Right lobe of liver (tissue), 6 donors: ENCODE measurements at regions not wholly inside any gene's neighbourhood (a gene's known extent, or its start where the extent isn't known, plus 50 kb on each side); places are given as distances from the start of the nearest gene placed in this dataset.

Experiments
- ATAC-seq, 4 donors: fragments of 200-7000 bp; cut with Tn5 transposase; one replicate each; pipeline ENCODE4 v1.9.1; 2020; ENCODE audit warnings: mild to moderate bottlenecking in 4 of 4, moderate library complexity in 4 of 4
- DNase-seq, 3 donors: peaks; one replicate each; pipeline ENCODE4 v3.0.0-alpha.2; 2020
- H3K27ac ChIP-seq, 3 donors: fragments of 200-600 bp; one replicate each; pipeline ENCODE4 v1.8.0; 2022
- H3K27me3 ChIP-seq, 2 donors: fragments of 200-600 bp; one replicate each; pipeline ENCODE4 v1.8.0; 2022
- H3K36me3 ChIP-seq, 4 donors: fragments of 200-600 bp; sonication (generic) in 1 of 4; one replicate each; pipeline versions ENCODE4 v1.5.1 to v1.8.0; 2017 to 2022; ENCODE audit warnings: control low read depth in 1 of 4
- H3K4me1 ChIP-seq, 4 donors: fragments of 200-600 bp; sonication (generic) in 1 of 4; one replicate each; pipeline versions ENCODE4 v1.5.1 to v1.8.0; 2017 to 2022; ENCODE audit warnings: control low read depth in 1 of 4
- H3K4me3 ChIP-seq, 3 donors: fragments of 200-600 bp; one replicate each; pipeline ENCODE4 v1.8.0; 2022
- H3K9me3 ChIP-seq, 4 donors: fragments of 200-600 bp; sonication (generic) in 1 of 4; one replicate each; pipeline versions ENCODE4 v1.5.1 to v1.8.0; 2017 to 2022; ENCODE audit warnings: control low read depth in 1 of 4
- POLR2A ChIP-seq: fragments of 450-650 bp; IDR thresholded peaks from one replicate; pipeline ENCODE4 v1.6.1; 2017; ENCODE audit warnings: antibody characterized with exemption, mild to moderate bottlenecking
- WGBS: methylation state at CpG from one replicate; pipeline ENCODE4 v1.1.6; 2018; ENCODE audit warnings: low coverage, low lambda C conversion rate; ENCODE audit not compliant: insufficient coverage; ENCODE audit errors: missing lambda C conversion rate; 5-methylcytosine and 5-hydroxymethylcytosine counted together
- intact Hi-C, 2 donors: fragments of 100-400 bp; cut with DNase I; formaldehyde crosslinking; loops; one replicate each; pipeline versions ENCODE4 v1.11.2 to v1.14.1; 2022
- TF ChIP-seq, protein P1 (sequence below), 4 donors: fragments of 200-600 bp in 3 of 4; fragments of 450-650 bp in 1 of 4; IDR thresholded peaks; one replicate each; pipeline versions ENCODE4 v1.5.1 to v1.8.0; 2016 to 2022; ENCODE audit warnings: antibody characterized with exemption in 4 of 4, mild to moderate bottlenecking in 2 of 4
- donor health status: DM: no; HTN: yes; CAD: no.
- donor health status: DM: no; HTN: no; CAD: no.
- donor health status: DM: no; HTN: no; CAD: no.
- donor health status: DM: no; HTN: yes; CAD: no.
- donor health status: DM: no; HTN: yes; CAD: no.

DNA sequence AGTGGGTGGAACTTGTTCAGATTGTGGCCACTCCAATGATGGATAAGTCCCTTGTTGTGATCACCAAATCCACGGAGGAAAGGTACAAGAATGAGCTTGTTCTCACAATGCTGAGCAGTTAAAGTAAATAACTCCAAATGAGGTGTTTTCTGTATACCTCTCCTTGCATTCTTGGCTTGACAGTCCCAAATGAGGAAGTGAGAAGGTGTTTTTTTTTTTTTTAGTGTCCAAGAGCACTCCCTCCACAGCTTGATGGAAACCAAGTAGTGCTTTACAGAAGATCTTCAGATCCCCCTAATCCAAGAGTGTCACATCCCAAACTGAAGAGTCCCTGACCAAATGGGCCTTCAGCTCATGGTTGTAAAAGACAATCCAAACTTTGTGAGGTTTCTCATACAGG is 153.6 kb downstream of the ATP23 start:
- Histone ChIP-seq H3K36me3 (no peaks in the 10 kb centered on the region), H3K4me3 (no peak overlapping the region), H3K27ac (no peak overlapping the region), H3K9me3 (no peaks in the 10 kb centered on the region), H3K4me1 (no peaks in the 10 kb centered on the region), H3K27me3 (no peaks in the 10 kb centered on the region)
- WGBS: 73% methylated on average over 1 of the region's 1 CpG
- ATAC-seq (no peak), DNase-seq (no peak)
- TF ChIP-seq POLR2A: no peak
- TF ChIP-seq, protein P1, sequence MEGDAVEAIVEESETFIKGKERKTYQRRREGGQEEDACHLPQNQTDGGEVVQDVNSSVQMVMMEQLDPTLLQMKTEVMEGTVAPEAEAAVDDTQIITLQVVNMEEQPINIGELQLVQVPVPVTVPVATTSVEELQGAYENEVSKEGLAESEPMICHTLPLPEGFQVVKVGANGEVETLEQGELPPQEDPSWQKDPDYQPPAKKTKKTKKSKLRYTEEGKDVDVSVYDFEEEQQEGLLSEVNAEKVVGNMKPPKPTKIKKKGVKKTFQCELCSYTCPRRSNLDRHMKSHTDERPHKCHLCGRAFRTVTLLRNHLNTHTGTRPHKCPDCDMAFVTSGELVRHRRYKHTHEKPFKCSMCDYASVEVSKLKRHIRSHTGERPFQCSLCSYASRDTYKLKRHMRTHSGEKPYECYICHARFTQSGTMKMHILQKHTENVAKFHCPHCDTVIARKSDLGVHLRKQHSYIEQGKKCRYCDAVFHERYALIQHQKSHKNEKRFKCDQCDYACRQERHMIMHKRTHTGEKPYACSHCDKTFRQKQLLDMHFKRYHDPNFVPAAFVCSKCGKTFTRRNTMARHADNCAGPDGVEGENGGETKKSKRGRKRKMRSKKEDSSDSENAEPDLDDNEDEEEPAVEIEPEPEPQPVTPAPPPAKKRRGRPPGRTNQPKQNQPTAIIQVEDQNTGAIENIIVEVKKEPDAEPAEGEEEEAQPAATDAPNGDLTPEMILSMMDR (IDR thresholded peaks at IDR 0.05): no peak
- intact Hi-C loops: no loop called here

DNA sequence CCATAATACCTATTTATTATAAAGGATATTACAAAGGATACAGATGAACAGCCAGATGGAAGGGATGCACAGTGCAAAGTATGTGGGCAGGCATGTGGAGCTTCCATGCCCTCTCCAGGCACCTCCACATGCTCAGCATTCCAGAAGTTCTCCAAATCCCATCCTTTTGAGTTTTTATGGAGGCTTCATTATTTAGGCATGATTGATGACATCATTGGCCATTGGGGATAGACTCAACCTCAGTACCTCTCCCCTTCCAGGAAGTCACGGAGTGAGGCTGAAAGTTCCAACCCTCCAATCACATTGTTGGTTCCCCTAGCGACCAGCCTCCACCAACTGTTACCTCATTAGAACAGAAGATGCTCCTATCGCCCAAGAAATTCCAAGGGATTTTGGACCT is 156.4 kb downstream of the ATP23 start:
- H3K27ac ChIP-seq: no peak overlapping the region
- intact Hi-C loops: no loop called here
- no peaks in the 10 kb centered on the region for H3K9me3 ChIP-seq
- no peaks in the 10 kb centered on the region for H3K36me3 ChIP-seq
- no peaks in the 10 kb centered on the region for H3K27me3 ChIP-seq
- no peak for DNase-seq
- H3K4me1 ChIP-seq: no peaks in the 10 kb centered on the region
- TF ChIP-seq, protein P1 (IDR thresholded peaks at IDR 0.05): no peak
- TF ChIP-seq POLR2A: no peak
- no peak for ATAC-seq
- no peak overlapping the region for H3K4me3 ChIP-seq
- WGBS: 52% methylated on average over 3 of the region's 3 CpGs

DNA sequence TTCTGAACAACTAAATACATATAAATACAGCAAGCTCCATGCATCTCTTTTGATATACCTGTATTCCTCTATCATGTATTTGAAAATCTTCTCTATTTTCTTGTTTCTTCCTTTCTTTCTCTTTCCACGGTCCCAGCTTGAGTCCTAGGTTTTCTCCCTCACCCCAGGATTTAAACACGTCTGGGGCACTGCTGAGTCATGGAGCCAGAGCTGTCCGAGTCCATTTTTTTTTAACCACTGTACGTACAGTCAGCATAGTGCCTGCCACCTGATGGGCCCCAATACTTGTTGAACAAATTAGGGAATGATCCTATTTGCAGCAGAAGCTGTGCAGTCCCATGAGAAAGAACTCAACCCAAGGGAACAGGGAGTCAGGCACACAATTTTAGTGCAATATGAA is 158.1 kb downstream of the ATP23 start:
- TF ChIP-seq POLR2A: no peak
- TF ChIP-seq, protein P1 (IDR thresholded peaks at IDR 0.05): no peak
- H3K4me1 ChIP-seq: no peaks in the 10 kb centered on the region
- no peak overlapping the region for H3K4me3 ChIP-seq
- H3K27me3 ChIP-seq: no peaks in the 10 kb centered on the region
- ATAC-seq: no peak
- no peaks in the 10 kb centered on the region for H3K9me3 ChIP-seq
- WGBS: 50% methylated on average over 3 of the region's 4 CpGs
- H3K27ac ChIP-seq: no peak overlapping the region
- intact Hi-C loops: no loop called here
- no peak for DNase-seq
- no peaks in the 10 kb centered on the region for H3K36me3 ChIP-seq

DNA sequence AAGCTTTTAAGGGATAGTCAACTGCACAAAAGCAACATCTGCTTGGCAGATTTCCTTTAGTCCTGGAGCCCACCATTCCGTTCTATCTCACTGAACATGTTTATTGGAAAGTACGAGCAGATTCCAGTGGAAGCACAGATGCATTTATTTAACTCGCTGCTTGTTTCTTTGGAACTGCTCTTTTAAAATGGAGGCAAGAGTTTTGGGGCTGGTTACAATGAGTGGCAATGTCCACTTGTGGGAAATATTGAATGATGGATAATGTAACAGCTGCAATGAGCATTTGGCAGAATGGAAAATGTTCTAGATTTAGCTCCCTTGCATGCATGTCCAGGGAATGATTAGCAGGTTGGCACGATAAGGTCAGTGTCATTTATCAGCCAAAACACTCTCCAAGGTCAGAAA is 163.0 kb downstream of the ATP23 start:
- H3K4me1 ChIP-seq: no peaks in the 10 kb centered on the region
- no peak for TF ChIP-seq POLR2A
- TF ChIP-seq, protein P1 (IDR thresholded peaks at IDR 0.05): no peak
- H3K27ac ChIP-seq: no peak overlapping the region
- no peaks in the 10 kb centered on the region for H3K36me3 ChIP-seq
- H3K27me3 ChIP-seq: no peaks in the 10 kb centered on the region
- intact Hi-C loops: no loop called here
- H3K9me3 ChIP-seq: no peaks in the 10 kb centered on the region
- 43% methylated on average over 4 of the region's 4 CpGs for WGBS
- ATAC-seq (no peak), DNase-seq (no peak)
- H3K4me3 ChIP-seq: no peak overlapping the region
